ENCODE measurements at regions not wholly inside any gene's neighbourhood (a gene's known extent, or its start where the extent isn't known, plus 50 kb on each side); places are given as distances from the start of the nearest gene placed in this dataset.
A peak's percentile ranks its signal among the peaks of the same experiment; 100 is the strongest.

GRCh38 chr2:12161085-12161484 is 414.7 kb downstream of the LPIN1 start:
- Histone ChIP-seq H3K4me1 (ENCODE audit: low read depth) (no peaks in the 10 kb centered on the region), H3K9me3 (no peaks in the 10 kb centered on the region), H3K4me3 (no peak overlapping the region), H3K36me3 (ENCODE audit: low read depth) (no peaks in the 10 kb centered on the region)
- ATAC-seq: no peak
- DNase-seq: no peak
- TF ChIP-seq CTCF (IDR thresholded peaks at IDR 0.05): no peak
- intact Hi-C loops (cut with DNase I, micrococcal nuclease): no loop called here

- ATAC-seq: no peak
- Histone ChIP-seq H3K4me1 (ENCODE audit: low read depth) (no peaks in the 10 kb centered on the region), H3K36me3 (ENCODE audit: low read depth) (no peaks in the 10 kb centered on the region), H3K9me3 (no peaks in the 10 kb centered on the region), H3K4me3 (no peak overlapping the region)
- no peak for DNase-seq
- intact Hi-C loops (cut with DNase I, micrococcal nuclease): no loop called here
- TF ChIP-seq CTCF (IDR thresholded peaks at IDR 0.05): no peak
Measured at GRCh38 chr2:12162269-12163247, 416.1 kb downstream of the LPIN1 start.

GRCh38 chr2:12163866-12164265 is 417.4 kb downstream of the LPIN1 start:
- ATAC-seq: no peak
- Histone ChIP-seq H3K4me3 (no peak overlapping the region), H3K9me3 (no peaks in the 10 kb centered on the region), H3K4me1 (ENCODE audit: low read depth) (no peaks in the 10 kb centered on the region), H3K36me3 (ENCODE audit: low read depth) (no peaks in the 10 kb centered on the region)
- no peak for DNase-seq
- no peak for TF ChIP-seq CTCF (IDR thresholded peaks at IDR 0.05)
- intact Hi-C loops (cut with DNase I, micrococcal nuclease): no loop called here

- intact Hi-C loops (cut with DNase I, micrococcal nuclease): no loop called here
- H3K36me3 ChIP-seq (ENCODE audit: low read depth): no peaks in the 10 kb centered on the region
- DNase-seq: no peak
- H3K4me1 ChIP-seq (ENCODE audit: low read depth): peaks cover 5% of the 10 kb centered on the region
- TF ChIP-seq CTCF (IDR thresholded peaks at IDR 0.05): no peak
- no peaks in the 10 kb centered on the region for H3K9me3 ChIP-seq
- ATAC-seq: no peak
- H3K4me3 ChIP-seq: no peak overlapping the region
Measured at GRCh38 chr2:12164689-12165088, 418.3 kb downstream of the LPIN1 start.

- Histone ChIP-seq H3K4me1 (ENCODE audit: low read depth) (peaks cover 5% of the 10 kb centered on the region), H3K4me3 (no peak overlapping the region), H3K36me3 (ENCODE audit: low read depth) (no peaks in the 10 kb centered on the region), H3K9me3 (no peaks in the 10 kb centered on the region)
- intact Hi-C loops (cut with DNase I, micrococcal nuclease): no loop called here
- ATAC-seq: peak; percentile 36
- TF ChIP-seq CTCF (IDR thresholded peaks at IDR 0.05): no peak
- peak in 2 of 3 donors; percentile 28 to 30 for DNase-seq
Measured at GRCh38 chr2:12167525-12168317, 421.3 kb downstream of the LPIN1 start.

Data from mucosa of descending colon (tissue), 3 donors.